ENCODE measurements at regions not wholly inside any gene's neighbourhood (a gene's known extent, or its start where the extent isn't known, plus 50 kb on each side); places are given as distances from the start of the nearest gene placed in this dataset.
A peak's percentile ranks its signal among the peaks of the same experiment; 100 is the strongest.

- no peaks in the 10 kb centered on the region for H3K9me3 ChIP-seq (ENCODE audit: control insufficient read depth, low read length)
Measured at GRCh38 chr2:175766880-175767279, 235.2 kb downstream of the LNPK start.

GRCh38 chr2:175755656-175756386, 246.2 kb downstream of the LNPK start:
- H3K27me3 ChIP-seq (ENCODE audit: control insufficient read depth, insufficient read depth, low read length, poor library complexity, severe bottlenecking) = no peaks in the 10 kb centered on the region
- Mint-ChIP-seq H3K27me3 (ENCODE audit: insufficient read depth) (no peaks in the 10 kb centered on the region), H3K9me3 (peaks cover 13% of the 10 kb centered on the region), H3K4me1 (peaks cover 9% of the 10 kb centered on the region), H3K27ac (no peak overlapping the region), H3K4me3 (no peak overlapping the region), H3K36me3 (ENCODE audit: low read depth) (peaks cover 8% of the 10 kb centered on the region)
- TF ChIP-seq CTCF (conservative IDR thresholded peaks at IDR 0.05) = no peak
- WGBS, 2 experiments (ENCODE audit: insufficient coverage in 1 of 2, insufficient read length in 1 of 2) = 85 to 90% methylated on average over 4 of the region's 4 CpGs
- H3K36me3 ChIP-seq (ENCODE audit: control insufficient read depth, insufficient read depth, low read length) = no peaks in the 10 kb centered on the region
- H3K4me1 ChIP-seq (ENCODE audit: control insufficient read depth, insufficient read depth, low read length) = no peaks in the 10 kb centered on the region
- no peak overlapping the region for H3K27ac ChIP-seq (ENCODE audit: low read depth, low read length)
- H3K4me3 ChIP-seq (ENCODE audit: low read length) = no peak overlapping the region
- no peak for DNase-seq
- H3K9ac ChIP-seq (ENCODE audit: extremely low read depth, low read length, poor library complexity, severe bottlenecking) = no peak overlapping the region
- peaks cover 4% of the 10 kb centered on the region for H3K9me3 ChIP-seq (ENCODE audit: control insufficient read depth, low read length)

More at GRCh38 chr2:175766880-175767279, 235.2 kb downstream of the LNPK start:
- WGBS, 2 experiments (ENCODE audit: insufficient coverage in 1 of 2, insufficient read length in 1 of 2) = 71 to 73% methylated on average over 3 of the region's 3 CpGs
- H3K4me1 ChIP-seq (ENCODE audit: control insufficient read depth, insufficient read depth, low read length) = no peaks in the 10 kb centered on the region
- H3K36me3 Mint-ChIP-seq (ENCODE audit: low read depth) = no peaks in the 10 kb centered on the region
- TF ChIP-seq CTCF (conservative IDR thresholded peaks at IDR 0.05) = no peak
- peak overlapping the region; percentile 6 for H3K4me3 ChIP-seq (ENCODE audit: low read length)
- H3K27ac ChIP-seq (ENCODE audit: low read depth, low read length) = no peak overlapping the region
- DNase-seq = no peak
- peaks cover 3% of the 10 kb centered on the region for H3K9me3 Mint-ChIP-seq
- peaks cover 5% of the 10 kb centered on the region for H3K4me1 Mint-ChIP-seq
- no peaks in the 10 kb centered on the region for H3K27me3 ChIP-seq (ENCODE audit: control insufficient read depth, insufficient read depth, low read length, poor library complexity, severe bottlenecking)
- no peaks in the 10 kb centered on the region for H3K27me3 Mint-ChIP-seq (ENCODE audit: insufficient read depth)
- no peak overlapping the region for H3K27ac Mint-ChIP-seq
- H3K9ac ChIP-seq (ENCODE audit: extremely low read depth, low read length, poor library complexity, severe bottlenecking) = no peak overlapping the region
- H3K4me3 Mint-ChIP-seq = no peak overlapping the region
- no peaks in the 10 kb centered on the region for H3K36me3 ChIP-seq (ENCODE audit: control insufficient read depth, insufficient read depth, low read length)

GRCh38 chr2:175755169-175755568, 246.9 kb downstream of the LNPK start:
- Histone ChIP-seq H3K9ac (ENCODE audit: extremely low read depth, low read length, poor library complexity, severe bottlenecking) (no peak overlapping the region), H3K27ac (ENCODE audit: low read depth, low read length) (no peak overlapping the region), H3K27me3 (ENCODE audit: control insufficient read depth, insufficient read depth, low read length, poor library complexity, severe bottlenecking) (no peaks in the 10 kb centered on the region), H3K36me3 (ENCODE audit: control insufficient read depth, insufficient read depth, low read length) (no peaks in the 10 kb centered on the region), H3K9me3 (ENCODE audit: control insufficient read depth, low read length) (peaks cover 4% of the 10 kb centered on the region), H3K4me3 (ENCODE audit: low read length) (no peak overlapping the region), H3K4me1 (ENCODE audit: control insufficient read depth, insufficient read depth, low read length) (no peaks in the 10 kb centered on the region)
- H3K9me3 Mint-ChIP-seq = peaks cover 13% of the 10 kb centered on the region
- DNase-seq = no peak
- H3K4me3 Mint-ChIP-seq = no peak overlapping the region
- H3K36me3 Mint-ChIP-seq (ENCODE audit: low read depth) = peaks cover 8% of the 10 kb centered on the region
- no peak overlapping the region for H3K27ac Mint-ChIP-seq
- no peak for TF ChIP-seq CTCF (conservative IDR thresholded peaks at IDR 0.05)
- no peaks in the 10 kb centered on the region for H3K27me3 Mint-ChIP-seq (ENCODE audit: insufficient read depth)
- H3K4me1 Mint-ChIP-seq = peaks cover 9% of the 10 kb centered on the region

Data from endodermal cell (in vitro differentiated cells).